ENCODE measurements at regions not wholly inside any gene's neighbourhood (a gene's known extent, or its start where the extent isn't known, plus 50 kb on each side); places are given as distances from the start of the nearest gene placed in this dataset.

GRCh38 chr1:65050735-65051134 is 84.4 kb upstream of the JAK1 start:
- no peak for DNase-seq (ENCODE audit: low read depth, low spot score)
- no peaks in the 10 kb centered on the region for H3K9me3 ChIP-seq (ENCODE audit: control insufficient read depth, insufficient read depth, low read length)
- POLR2A ChIA-PET = no interaction called here
- no peak overlapping the region for H3K27ac ChIP-seq (ENCODE audit: low read depth, low read length)
- CTCF ChIA-PET = interaction anchor here (0.7 kb wide), 1 partner anchor 13 kb away, joined by 3 read pairs; no protein-coding TSS in a partner anchor
- no peak for TF ChIP-seq CTCF (IDR thresholded peaks at IDR 0.05; ENCODE audit: low read depth, low read length)
- H3K27me3 ChIP-seq (ENCODE audit: control insufficient read depth, insufficient read depth, low read length) = peaks cover 7% of the 10 kb centered on the region
- no peak overlapping the region for H3K4me3 ChIP-seq (ENCODE audit: low read depth, low read length)

- Histone ChIP-seq H3K9me3 (ENCODE audit: control insufficient read depth, insufficient read depth, low read length) (no peaks in the 10 kb centered on the region), H3K27me3 (ENCODE audit: control insufficient read depth, insufficient read depth, low read length) (peaks cover 4% of the 10 kb centered on the region), H3K4me3 (ENCODE audit: low read depth, low read length) (no peak overlapping the region), H3K27ac (ENCODE audit: low read depth, low read length) (no peak overlapping the region)
- TF ChIP-seq CTCF (IDR thresholded peaks at IDR 0.05; ENCODE audit: low read depth, low read length) = no peak
- CTCF ChIA-PET = interaction anchor here (1.0 kb wide), 1 partner anchor 21 kb away, joined by 4 read pairs; no protein-coding TSS in a partner anchor
- POLR2A ChIA-PET = no interaction called here
- no peak for DNase-seq (ENCODE audit: low read depth, low spot score)
These were observed 88.1 kb upstream of the JAK1 start for GRCh38 chr1:65054481-65054880.

- POLR2A ChIA-PET = no interaction called here
- no peak for TF ChIP-seq CTCF (IDR thresholded peaks at IDR 0.05; ENCODE audit: low read depth, low read length)
- CTCF ChIA-PET = no interaction called here
These were observed 89.4 kb upstream of the JAK1 start for GRCh38 chr1:65055747-65056146.

GRCh38 chr1:65056234-65056633 is 89.9 kb upstream of the JAK1 start:
- CTCF ChIA-PET = no interaction called here

More at GRCh38 chr1:65055747-65056146, 89.4 kb upstream of the JAK1 start:
- no peak overlapping the region for H3K27ac ChIP-seq (ENCODE audit: low read depth, low read length)
- no peaks in the 10 kb centered on the region for H3K9me3 ChIP-seq (ENCODE audit: control insufficient read depth, insufficient read depth, low read length)
- DNase-seq (ENCODE audit: low read depth, low spot score) = no peak
- H3K27me3 ChIP-seq (ENCODE audit: control insufficient read depth, insufficient read depth, low read length) = no peaks in the 10 kb centered on the region
- no peak overlapping the region for H3K4me3 ChIP-seq (ENCODE audit: low read depth, low read length)

GRCh38 chr1:65056866-65057265 is 90.5 kb upstream of the JAK1 start:
- no peak overlapping the region for H3K27ac ChIP-seq (ENCODE audit: low read depth, low read length)
- ChIA-PET CTCF (interaction anchor here (0.6 to 3.5 kb wide), 4 partner anchors 18 to 1425 kb away, joined by 3 to 17 read pairs (median 8); no protein-coding TSS in a partner anchor), POLR2A (no interaction called here)

More at GRCh38 chr1:65056234-65056633, 89.9 kb upstream of the JAK1 start:
- POLR2A ChIA-PET = no interaction called here
- Histone ChIP-seq H3K27ac (ENCODE audit: low read depth, low read length) (no peak overlapping the region), H3K27me3 (ENCODE audit: control insufficient read depth, insufficient read depth, low read length) (no peaks in the 10 kb centered on the region), H3K9me3 (ENCODE audit: control insufficient read depth, insufficient read depth, low read length) (no peaks in the 10 kb centered on the region), H3K4me3 (ENCODE audit: low read depth, low read length) (no peak overlapping the region)
- no peak for TF ChIP-seq CTCF (IDR thresholded peaks at IDR 0.05; ENCODE audit: low read depth, low read length)
- no peak for DNase-seq (ENCODE audit: low read depth, low spot score)

More at GRCh38 chr1:65056866-65057265, 90.5 kb upstream of the JAK1 start:
- no peak for DNase-seq (ENCODE audit: low read depth, low spot score)
- H3K4me3 ChIP-seq (ENCODE audit: low read depth, low read length) = no peak overlapping the region
- TF ChIP-seq CTCF (IDR thresholded peaks at IDR 0.05; ENCODE audit: low read depth, low read length) = no peak
- H3K27me3 ChIP-seq (ENCODE audit: control insufficient read depth, insufficient read depth, low read length) = no peaks in the 10 kb centered on the region
- H3K9me3 ChIP-seq (ENCODE audit: control insufficient read depth, insufficient read depth, low read length) = no peaks in the 10 kb centered on the region
